ENCODE measurements at regions not wholly inside any gene's neighbourhood (a gene's known extent, or its start where the extent isn't known, plus 50 kb on each side); places are given as distances from the start of the nearest gene placed in this dataset.

GRCh38 chr1:37258068-37258467, 216.3 kb upstream of the ZC3H12A start:
- Mint-ChIP-seq H3K27me3 (ENCODE audit: unreplicated experiment) (peaks cover 93% of the 10 kb centered on the region), H3K4me1 (ENCODE audit: low read depth, unreplicated experiment) (no peaks in the 10 kb centered on the region), H3K27ac (ENCODE audit: unreplicated experiment) (no peak overlapping the region), H3K4me3 (ENCODE audit: low read depth, unreplicated experiment) (no peak overlapping the region), H3K36me3 (ENCODE audit: insufficient read depth, unreplicated experiment) (no peaks in the 10 kb centered on the region), H3K9me3 (ENCODE audit: low read depth, unreplicated experiment) (no peaks in the 10 kb centered on the region)
- BruUV-seq (replicated peaks) = no TSS peak
- DNase-seq = no peak
- intact Hi-C loops (cut with micrococcal nuclease; ENCODE audit: unreplicated experiment) = no loop called here
- TF ChIP-seq CTCF (IDR thresholded peaks at IDR 0.05; ENCODE audit: unreplicated experiment) = no peak
- CTCF ChIA-PET = no interaction called here

GRCh38 chr1:37259019-37259418, 215.4 kb upstream of the ZC3H12A start:
- peaks cover 93% of the 10 kb centered on the region for H3K27me3 Mint-ChIP-seq (ENCODE audit: unreplicated experiment)
- CTCF ChIA-PET = no interaction called here

GRCh38 chr1:37261129-37261528, 213.3 kb upstream of the ZC3H12A start:
- BruUV-seq (replicated peaks) = no TSS peak
- intact Hi-C loops (cut with micrococcal nuclease; ENCODE audit: unreplicated experiment) = no loop called here

More at GRCh38 chr1:37259019-37259418, 215.4 kb upstream of the ZC3H12A start:
- Mint-ChIP-seq H3K9me3 (ENCODE audit: low read depth, unreplicated experiment) (no peaks in the 10 kb centered on the region), H3K27ac (ENCODE audit: unreplicated experiment) (no peak overlapping the region), H3K4me3 (ENCODE audit: low read depth, unreplicated experiment) (no peak overlapping the region), H3K4me1 (ENCODE audit: low read depth, unreplicated experiment) (no peaks in the 10 kb centered on the region), H3K36me3 (ENCODE audit: insufficient read depth, unreplicated experiment) (no peaks in the 10 kb centered on the region)
- intact Hi-C loops (cut with micrococcal nuclease; ENCODE audit: unreplicated experiment) = no loop called here
- BruUV-seq (replicated peaks) = no TSS peak
- no peak for TF ChIP-seq CTCF (IDR thresholded peaks at IDR 0.05; ENCODE audit: unreplicated experiment)
- DNase-seq = no peak

GRCh38 chr1:37262439-37263170, 211.8 kb upstream of the ZC3H12A start:
- DNase-seq = no peak
- CTCF ChIA-PET = interaction anchor here (0.7 kb wide), 1 partner anchor 60 kb away, joined by 3 read pairs; no protein-coding TSS in a partner anchor
- Mint-ChIP-seq H3K27ac (ENCODE audit: unreplicated experiment) (no peak overlapping the region), H3K4me3 (ENCODE audit: low read depth, unreplicated experiment) (no peak overlapping the region), H3K9me3 (ENCODE audit: low read depth, unreplicated experiment) (no peaks in the 10 kb centered on the region), H3K27me3 (ENCODE audit: unreplicated experiment) (peaks cover 89% of the 10 kb centered on the region), H3K36me3 (ENCODE audit: insufficient read depth, unreplicated experiment) (no peaks in the 10 kb centered on the region), H3K4me1 (ENCODE audit: low read depth, unreplicated experiment) (no peaks in the 10 kb centered on the region)
- intact Hi-C loops (cut with micrococcal nuclease; ENCODE audit: unreplicated experiment) = no loop called here
- BruUV-seq (replicated peaks) = no TSS peak
- no peak for TF ChIP-seq CTCF (IDR thresholded peaks at IDR 0.05; ENCODE audit: unreplicated experiment)

More at GRCh38 chr1:37261129-37261528, 213.3 kb upstream of the ZC3H12A start:
- no peaks in the 10 kb centered on the region for H3K4me1 Mint-ChIP-seq (ENCODE audit: low read depth, unreplicated experiment)
- H3K27ac Mint-ChIP-seq (ENCODE audit: unreplicated experiment) = no peak overlapping the region
- no peaks in the 10 kb centered on the region for H3K9me3 Mint-ChIP-seq (ENCODE audit: low read depth, unreplicated experiment)
- H3K36me3 Mint-ChIP-seq (ENCODE audit: insufficient read depth, unreplicated experiment) = no peaks in the 10 kb centered on the region
- TF ChIP-seq CTCF (IDR thresholded peaks at IDR 0.05; ENCODE audit: unreplicated experiment) = no peak
- no peak for DNase-seq
- peaks cover 89% of the 10 kb centered on the region for H3K27me3 Mint-ChIP-seq (ENCODE audit: unreplicated experiment)
- H3K4me3 Mint-ChIP-seq (ENCODE audit: low read depth, unreplicated experiment) = no peak overlapping the region
- CTCF ChIA-PET = no interaction called here
